ENCODE measurements at regions not wholly inside any gene's neighbourhood (a gene's known extent, or its start where the extent isn't known, plus 50 kb on each side); places are given as distances from the start of the nearest gene placed in this dataset.

DNA sequence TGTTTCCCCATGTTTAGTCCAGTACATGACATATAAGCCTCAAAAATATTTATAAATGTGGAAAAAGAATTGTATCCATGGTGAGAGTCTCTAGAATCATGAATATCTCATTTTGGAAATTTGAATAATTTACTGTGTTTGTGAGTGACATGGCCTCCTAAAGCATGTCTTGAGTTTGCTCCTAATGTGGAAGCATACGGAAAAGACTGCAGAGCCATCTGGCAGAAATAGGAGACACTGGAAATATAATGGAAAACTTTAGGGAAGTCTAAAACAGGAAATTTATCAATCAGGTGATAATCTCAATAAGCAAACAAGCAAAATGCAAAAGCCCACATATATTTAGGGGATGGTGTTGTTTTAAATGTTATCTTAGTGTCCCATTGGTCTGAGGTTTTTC, 465.0 kb downstream of the TDRD3 start:
- no peak overlapping the region for H2BK12ac ChIP-seq (ENCODE audit: low read depth, low read length)
- DNase-seq (ENCODE audit: low read depth in 1 of 2, low spot score in 2 of 2) (no peak), FAIRE-seq (no peak)
- H2AK5ac ChIP-seq (ENCODE audit: low read depth, low read length) = no peak overlapping the region
- no peak overlapping the region for H2BK20ac ChIP-seq (ENCODE audit: low read length)
- no peak overlapping the region for H2BK5ac ChIP-seq (ENCODE audit: low read depth, low read length)
- no peak overlapping the region for H3K18ac ChIP-seq (ENCODE audit: extremely low read depth, low read length)
- no peaks in the 10 kb centered on the region for H3K4me1 ChIP-seq (replicated peaks in 1 of 4; ENCODE audit: control insufficient read depth in 3 of 4, insufficient read depth in 4 of 4, low read length in 3 of 4)
- no peaks in the 10 kb centered on the region for H3K79me2 ChIP-seq (ENCODE audit: control insufficient read depth in 1 of 2, insufficient read depth in 2 of 2, low read length in 2 of 2)
- H3K79me1 ChIP-seq (ENCODE audit: low read depth, low read length) = no peaks in the 10 kb centered on the region
- H4K8ac ChIP-seq (ENCODE audit: extremely low read depth, insufficient read depth, low read length) = no peak overlapping the region
- no peak overlapping the region for H2AFZ ChIP-seq (ENCODE audit: low read length)
- H3K9ac ChIP-seq (replicated peaks in 1 of 4; ENCODE audit: extremely low read depth in 1 of 4, low read depth in 3 of 4, low read length in 3 of 4) = no peak overlapping the region
- H3K4ac ChIP-seq (replicated peaks; ENCODE audit: insufficient read length, low read depth, low read length) = no peak overlapping the region
- no peak overlapping the region for H4K91ac ChIP-seq (replicated peaks; ENCODE audit: insufficient read length, low read length)
- H3K23me2 ChIP-seq (ENCODE audit: low read depth, low read length) = 0 out of 2 replicates have a peak, but pooled peaks cover 1% of the 10 kb centered on the region
- no peak overlapping the region for H3K56ac ChIP-seq (replicated peaks; ENCODE audit: insufficient read length, low read depth, low read length)
- H3K27me3 ChIP-seq (replicated peaks in 1 of 4; ENCODE audit: control insufficient read depth in 3 of 4, extremely low read depth in 1 of 4, insufficient read depth in 3 of 4, low read length in 3 of 4) = no peaks in the 10 kb centered on the region
- 100% methylated on average over 1 of the region's 1 CpG; no CpG with 5 or more reads in 1 of the 2 experiments for WGBS, 2 experiments (ENCODE audit: extremely low coverage in 1 of 2, insufficient coverage in 1 of 2, insufficient read length in 1 of 2, insufficient replicate concordance in 2 of 2, low coverage in 1 of 2, low lambda C conversion rate in 2 of 2, missing lambda C conversion rate in 1 of 2)
- H3K14ac ChIP-seq (ENCODE audit: insufficient read length) = no peak overlapping the region
- H3K4me3 ChIP-seq (ENCODE audit: extremely low read depth in 1 of 4, insufficient read depth in 2 of 4, low read depth in 3 of 4, low read length in 4 of 4) = no peak overlapping the region
- no peak overlapping the region for H3K4me2 ChIP-seq (ENCODE audit: insufficient read depth in 1 of 2, low read depth in 2 of 2, low read length in 2 of 2)
- no peak overlapping the region for H4K5ac ChIP-seq (ENCODE audit: insufficient read length, low read depth, low read length)
- no peaks in the 10 kb centered on the region for H3K36me3 ChIP-seq (ENCODE audit: control insufficient read depth in 2 of 4, insufficient read depth in 4 of 4, low read length in 3 of 4)
- no peak overlapping the region for H2BK120ac ChIP-seq (replicated peaks; ENCODE audit: low read depth, low read length)
- CTCF ChIA-PET (ENCODE audit: partially characterized antibody) = interaction anchor here (0.6 kb wide), 1 partner anchor 140 kb away, joined by 3 read pairs; no protein-coding TSS in a partner anchor
- no peak overlapping the region for H3K27ac ChIP-seq (ENCODE audit: low read depth, low read length)
- POLR2A ChIA-PET (ENCODE audit: partially characterized antibody) = no interaction called here
- no peak overlapping the region for H2BK15ac ChIP-seq (ENCODE audit: low read length)
- H3K9me3 ChIP-seq (ENCODE audit: insufficient read depth in 2 of 2, low read depth in 1 of 2, low read length in 1 of 2) = no peaks in the 10 kb centered on the region
- H4K20me1 ChIP-seq (replicated peaks in 1 of 2; ENCODE audit: control insufficient read depth in 1 of 2, insufficient read depth in 2 of 2, low read length in 2 of 2) = no peaks in the 10 kb centered on the region
- no peak overlapping the region for H3K23ac ChIP-seq (ENCODE audit: insufficient read length)
- no peak for TF ChIP-seq CBX5 (IDR thresholded peaks at IDR 0.05; ENCODE audit: low read depth, low read length)
